B cell (primary cell): ENCODE measurements at regions not wholly inside any gene's neighbourhood (a gene's known extent, or its start where the extent isn't known, plus 50 kb on each side); places are given as distances from the start of the nearest gene placed in this dataset.

Experiments
- ATAC-seq: fragments of 200-7000 bp; cut with Tn5 transposase; one replicate; pipeline ENCODE4 v1.10.0; 2021; ENCODE audit warnings: low read depth, mild to moderate bottlenecking, moderate number of reproducible peaks, moderate library complexity
- CTCF ChIA-PET: fragments of 350-600 bp; sonication (Branson Sonifier 250); formaldehyde crosslinking; loops from one replicate; lab custom pipeline; 2021; ENCODE audit warnings: antibody characterized with exemption, inconsistent platforms; lab: Charles Lee
- POLR2A ChIA-PET: fragments of 350-600 bp; sonication (Branson Sonifier 250); formaldehyde crosslinking; loops from one replicate; lab custom pipeline; 2021; ENCODE audit warnings: antibody characterized with exemption; lab: Charles Lee
- DNase-seq: peaks from one replicate; pipeline ENCODE4 v3.0.0; 2013
- H2AFZ ChIP-seq: 2 replicates; pipeline ENCODE4 v1.6.1; 2012; ENCODE audit warnings: mild to moderate bottlenecking, low read depth, low read length; ENCODE audit not compliant: insufficient read depth, poor library complexity, severe bottlenecking
- H3K27ac ChIP-seq, 2 donors: 1 replicate in 1 of 2; 2 replicates in 1 of 2; pipeline ENCODE4 v1.5.1; 2012 to 2013; ENCODE audit warnings: low read length in 2 of 2, mild to moderate bottlenecking in 2 of 2, moderate library complexity in 1 of 2
- H3K27me3 ChIP-seq, 4 experiments: fragments of 200-600 bp in 1 of 4; sonication (generic) in 1 of 4; replicated peaks in 1 of 4; 1 replicate in 2 of 4; 2 replicates in 2 of 4; pipeline versions ENCODE4 v1.6.1 to v1.7.0; 2013 to 2016; ENCODE audit warnings: low read length in 3 of 4, mild to moderate bottlenecking in 2 of 4, mixed read lengths in 1 of 4, moderate library complexity in 1 of 4; ENCODE audit not compliant: insufficient read depth in 4 of 4, control insufficient read depth in 3 of 4; ENCODE audit errors: control extremely low read depth in 1 of 4
- H3K36me3 ChIP-seq, 2 experiments: replicated peaks in 1 of 2; 1 replicate in 1 of 2; 2 replicates in 1 of 2; pipeline versions ENCODE4 v1.6.1 to v1.7.1; 2013; ENCODE audit warnings: low read length in 1 of 2; ENCODE audit not compliant: insufficient read depth in 2 of 2, control insufficient read depth in 1 of 2; ENCODE audit errors: control extremely low read depth in 1 of 2, extremely low read depth in 1 of 2
- H3K4me1 ChIP-seq, 2 donors: fragments of 200-600 bp in 1 of 2; sonication (generic) in 1 of 2; 1 replicate in 1 of 2; 2 replicates in 1 of 2; pipeline versions ENCODE4 v1.5.1 to v1.6.1; 2013 to 2017; ENCODE audit warnings: low read length in 2 of 2; ENCODE audit not compliant: control insufficient read depth in 2 of 2, insufficient read depth in 2 of 2
- H3K4me2 ChIP-seq: replicated peaks from 2 replicates; pipeline ENCODE3; 2012; ENCODE audit warnings: mild to moderate bottlenecking, low read depth, low read length; ENCODE audit not compliant: poor library complexity, severe bottlenecking
- H3K4me3 ChIP-seq, 5 experiments: fragments of 200-600 bp in 1 of 5; sonication (generic) in 1 of 5; 1 replicate in 3 of 5; 2 replicates in 2 of 5; pipeline versions ENCODE4 v1.5.1 to v1.7.0; 2011 to 2016; ENCODE audit warnings: low read length in 4 of 5, mild to moderate bottlenecking in 4 of 5, low read depth in 2 of 5, control low read depth in 1 of 5, moderate library complexity in 1 of 5; ENCODE audit not compliant: insufficient read depth in 1 of 5; ENCODE audit errors: control extremely low read depth in 1 of 5, extremely low read depth in 1 of 5
- H3K79me2 ChIP-seq: fragments of 200-600 bp; sonication (generic); one replicate; pipeline ENCODE4 v1.6.0; 2016; ENCODE audit warnings: low read length; ENCODE audit not compliant: control insufficient read depth, insufficient read depth
- H3K9ac ChIP-seq: fragments of 200-600 bp; sonication (generic); 2 replicates; pipeline ENCODE4 v1.6.1; 2017; ENCODE audit warnings: mild to moderate bottlenecking, low read length, moderate library complexity
- H3K9me3 ChIP-seq, 3 donors: one replicate each; pipeline versions ENCODE4 v1.6.1 to v1.7.1; 2013; ENCODE audit warnings: low read length in 2 of 3; ENCODE audit not compliant: control insufficient read depth in 2 of 3, insufficient read depth in 1 of 3; ENCODE audit errors: control extremely low read depth in 1 of 3
- H4K20me1 ChIP-seq: 2 replicates; pipeline ENCODE4 v1.6.0; 2012; ENCODE audit warnings: mild to moderate bottlenecking, low read length; ENCODE audit not compliant: insufficient read depth, control insufficient read depth, poor library complexity, severe bottlenecking
- H3K27ac Mint-ChIP-seq: one replicate; pipeline ENCODE4 v1.8.0; 2021; ENCODE audit warnings: mixed read lengths
- H3K27me3 Mint-ChIP-seq: one replicate; pipeline ENCODE4 v1.8.0; 2021; ENCODE audit warnings: mixed read lengths
- H3K4me1 Mint-ChIP-seq: one replicate; pipeline ENCODE4 v1.8.0; 2021; ENCODE audit warnings: mixed read lengths
- H3K4me3 Mint-ChIP-seq: one replicate; pipeline ENCODE4 v1.8.0; 2021; ENCODE audit warnings: mixed read lengths
- H3K9me3 Mint-ChIP-seq: one replicate; pipeline ENCODE4 v1.8.0; 2022; ENCODE audit warnings: mixed read lengths; ENCODE audit not compliant: insufficient read depth
- EZH2 ChIP-seq: IDR thresholded peaks from 2 replicates; pipeline ENCODE4 v1.6.1; 2012; ENCODE audit warnings: borderline replicate concordance, low read depth, mild to moderate bottlenecking, moderate library complexity, low read length; ENCODE audit not compliant: insufficient read depth, poor library complexity, severe bottlenecking
- WGBS: methylation state at CpG from one replicate; pipeline ENCODE4 v1.1.5; 2013; ENCODE audit warnings: missing lambda C conversion rate; ENCODE audit not compliant: insufficient coverage; 5-methylcytosine and 5-hydroxymethylcytosine counted together
- intact Hi-C: fragments of 100-400 bp; cut with micrococcal nuclease; formaldehyde crosslinking; loops from one replicate; pipeline ENCODE4 v1.10.0; 2022
- TF ChIP-seq, protein P1 (sequence below): fragments of 200-600 bp; IDR thresholded peaks from one replicate; pipeline ENCODE4 v1.8.0; 2022; ENCODE audit warnings: antibody characterized with exemption, mild to moderate bottlenecking

DNA sequence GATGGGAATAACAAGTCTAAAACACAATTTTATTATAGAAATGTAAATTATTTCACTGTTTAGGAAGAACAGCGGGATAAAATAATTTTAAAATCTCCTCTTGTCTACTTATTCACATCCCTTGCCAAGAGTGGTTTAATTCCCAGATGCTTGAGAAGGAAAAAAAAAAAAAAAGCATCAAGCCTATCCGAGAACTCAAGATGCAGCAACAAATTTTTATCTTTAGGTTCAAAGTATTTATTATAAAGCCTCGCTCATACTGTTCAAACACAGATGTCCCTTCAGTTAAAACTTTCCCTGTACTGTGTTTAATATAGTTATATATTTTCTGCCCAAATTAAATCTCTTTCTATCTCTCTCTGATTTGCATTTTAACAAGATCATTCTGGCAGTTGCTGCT lies 1615.8 kb downstream of the PLA2G4A start:
- H4K20me1 ChIP-seq, result no peaks in the 10 kb centered on the region
- no peak for ATAC-seq
- Mint-ChIP-seq H3K27ac (no peak overlapping the region), H3K4me1 (no peaks in the 10 kb centered on the region), H3K9me3 (no peaks in the 10 kb centered on the region), H3K4me3 (no peak overlapping the region), H3K27me3 (no peaks in the 10 kb centered on the region)
- DNase-seq, result no peak
- H3K9ac ChIP-seq, result no peak overlapping the region
- no peaks in the 10 kb centered on the region for H3K36me3 ChIP-seq
- H3K4me1 ChIP-seq, result no peaks in the 10 kb centered on the region
- H3K27ac ChIP-seq, result no peak overlapping the region
- no peaks in the 10 kb centered on the region for H3K27me3 ChIP-seq
- no peaks in the 10 kb centered on the region for H3K79me2 ChIP-seq
- TF ChIP-seq, protein P1, sequence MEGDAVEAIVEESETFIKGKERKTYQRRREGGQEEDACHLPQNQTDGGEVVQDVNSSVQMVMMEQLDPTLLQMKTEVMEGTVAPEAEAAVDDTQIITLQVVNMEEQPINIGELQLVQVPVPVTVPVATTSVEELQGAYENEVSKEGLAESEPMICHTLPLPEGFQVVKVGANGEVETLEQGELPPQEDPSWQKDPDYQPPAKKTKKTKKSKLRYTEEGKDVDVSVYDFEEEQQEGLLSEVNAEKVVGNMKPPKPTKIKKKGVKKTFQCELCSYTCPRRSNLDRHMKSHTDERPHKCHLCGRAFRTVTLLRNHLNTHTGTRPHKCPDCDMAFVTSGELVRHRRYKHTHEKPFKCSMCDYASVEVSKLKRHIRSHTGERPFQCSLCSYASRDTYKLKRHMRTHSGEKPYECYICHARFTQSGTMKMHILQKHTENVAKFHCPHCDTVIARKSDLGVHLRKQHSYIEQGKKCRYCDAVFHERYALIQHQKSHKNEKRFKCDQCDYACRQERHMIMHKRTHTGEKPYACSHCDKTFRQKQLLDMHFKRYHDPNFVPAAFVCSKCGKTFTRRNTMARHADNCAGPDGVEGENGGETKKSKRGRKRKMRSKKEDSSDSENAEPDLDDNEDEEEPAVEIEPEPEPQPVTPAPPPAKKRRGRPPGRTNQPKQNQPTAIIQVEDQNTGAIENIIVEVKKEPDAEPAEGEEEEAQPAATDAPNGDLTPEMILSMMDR, result no peak
- no peak for TF ChIP-seq EZH2
- no peaks in the 10 kb centered on the region for H3K9me3 ChIP-seq
- intact Hi-C loops, result no loop called here
- WGBS, result no CpG with 5 or more reads among the region's 3 CpGs
- ChIA-PET CTCF (no interaction called here), POLR2A (no interaction called here)
- H2AFZ ChIP-seq, result no peak overlapping the region
- H3K4me2 ChIP-seq, result no peak overlapping the region
- no peak overlapping the region for H3K4me3 ChIP-seq

- DNase-seq (no peak), ATAC-seq (no peak)
- H3K27ac Mint-ChIP-seq, result no peak overlapping the region
- Histone ChIP-seq H3K36me3 (no peaks in the 10 kb centered on the region), H3K4me1 (no peaks in the 10 kb centered on the region), H2AFZ (no peak overlapping the region), H3K9me3 (peaks cover 0 to 4% (median 0%) of the 10 kb centered on the region in 3 donors), H3K4me2 (no peak overlapping the region), H4K20me1 (no peaks in the 10 kb centered on the region), H3K27ac (no peak overlapping the region), H3K9ac (no peak overlapping the region), H3K4me3 (no peak overlapping the region), H3K27me3 (no peaks in the 10 kb centered on the region), H3K79me2 (no peaks in the 10 kb centered on the region)
- no peak for TF ChIP-seq EZH2
- TF ChIP-seq, protein P1, result no peak
- ChIA-PET CTCF (no interaction called here), POLR2A (no interaction called here)
- H3K4me1 Mint-ChIP-seq, result no peaks in the 10 kb centered on the region
- H3K27me3 Mint-ChIP-seq, result no peaks in the 10 kb centered on the region
- no peak overlapping the region for H3K4me3 Mint-ChIP-seq
- intact Hi-C loops, result no loop called here
- H3K9me3 Mint-ChIP-seq, result peaks cover 6% of the 10 kb centered on the region
Measured at GRCh38 chr1:188462837-188463236, 1634.1 kb downstream of the PLA2G4A start.
